C4-2B (cell line): ENCODE measurements at regions not wholly inside any gene's neighbourhood (a gene's known extent, or its start where the extent isn't known, plus 50 kb on each side); places are given as distances from the start of the nearest gene placed in this dataset.

Source experiments
- CTCF ChIP-seq: fragments of 450-650 bp; conservative IDR thresholded peaks from 2 replicates; pipeline ENCODE4 v1.5.1; 2017; ENCODE audit warnings: mild to moderate bottlenecking
- ZFX ChIP-seq: fragments of 450-650 bp; IDR thresholded peaks from 2 replicates; pipeline ENCODE4 v1.6.1; 2017

- TF ChIP-seq CTCF (no peak), ZFX (no peak)
Observed at GRCh38 chr4:25477221-25477620, 100.2 kb downstream of the ANAPC4 start.
